ENCODE measurements at regions not wholly inside any gene's neighbourhood (a gene's known extent, or its start where the extent isn't known, plus 50 kb on each side); places are given as distances from the start of the nearest gene placed in this dataset.

- DNase-seq (ENCODE audit: extremely low spot score, insufficient read length, low read depth) (no peak), FAIRE-seq (no peak)
Observed at GRCh38 chr12:116426391-116427136, 132.6 kb upstream of the MAP1LC3B2 start.

GRCh38 chr12:116427200-116427930 lies 131.8 kb upstream of the MAP1LC3B2 start:
- FAIRE-seq = no peak

GRCh38 chr12:116429826-116430360 lies 129.3 kb upstream of the MAP1LC3B2 start:
- FAIRE-seq (no peak), DNase-seq (ENCODE audit: extremely low spot score, insufficient read length, low read depth) (no peak)

More at GRCh38 chr12:116427200-116427930, 131.8 kb upstream of the MAP1LC3B2 start:
- no peak for DNase-seq (ENCODE audit: extremely low spot score, insufficient read length, low read depth)

GRCh38 chr12:116430911-116431565 lies 128.1 kb upstream of the MAP1LC3B2 start:
- no peak for FAIRE-seq

GRCh38 chr12:116431677-116432300 lies 127.4 kb upstream of the MAP1LC3B2 start:
- DNase-seq (ENCODE audit: extremely low spot score, insufficient read length, low read depth) (no peak), FAIRE-seq (no peak)

More at GRCh38 chr12:116430911-116431565, 128.1 kb upstream of the MAP1LC3B2 start:
- DNase-seq (ENCODE audit: extremely low spot score, insufficient read length, low read depth) = no peak

- FAIRE-seq (no peak), DNase-seq (ENCODE audit: extremely low spot score, insufficient read length, low read depth) (no peak)
Observed at GRCh38 chr12:116432314-116432750, 126.8 kb upstream of the MAP1LC3B2 start.

GRCh38 chr12:116433249-116433648 lies 125.9 kb upstream of the MAP1LC3B2 start:
- no peak for FAIRE-seq
- no peak for DNase-seq (ENCODE audit: extremely low spot score, insufficient read length, low read depth)

GRCh38 chr12:116434155-116435011 lies 124.8 kb upstream of the MAP1LC3B2 start:
- FAIRE-seq = no peak
- no peak for DNase-seq (ENCODE audit: extremely low spot score, insufficient read length, low read depth)

GRCh38 chr12:116435984-116436383 lies 123.2 kb upstream of the MAP1LC3B2 start:
- no peak for FAIRE-seq

GRCh38 chr12:116436561-116437249 lies 122.5 kb upstream of the MAP1LC3B2 start:
- FAIRE-seq = no peak

More at GRCh38 chr12:116435984-116436383, 123.2 kb upstream of the MAP1LC3B2 start:
- no peak for DNase-seq (ENCODE audit: extremely low spot score, insufficient read length, low read depth)

GRCh38 chr12:116441292-116441691 lies 117.9 kb upstream of the MAP1LC3B2 start:
- FAIRE-seq = no peak

More at GRCh38 chr12:116436561-116437249, 122.5 kb upstream of the MAP1LC3B2 start:
- DNase-seq (ENCODE audit: extremely low spot score, insufficient read length, low read depth) = no peak

GRCh38 chr12:116442304-116442703 lies 116.9 kb upstream of the MAP1LC3B2 start:
- DNase-seq (ENCODE audit: extremely low spot score, insufficient read length, low read depth) = no peak
- FAIRE-seq = no peak

More at GRCh38 chr12:116441292-116441691, 117.9 kb upstream of the MAP1LC3B2 start:
- no peak for DNase-seq (ENCODE audit: extremely low spot score, insufficient read length, low read depth)

GRCh38 chr12:116442946-116443345 lies 116.2 kb upstream of the MAP1LC3B2 start:
- no peak for FAIRE-seq
- DNase-seq (ENCODE audit: extremely low spot score, insufficient read length, low read depth) = no peak

- FAIRE-seq = no peak
Observed at GRCh38 chr12:116443821-116444589, 115.2 kb upstream of the MAP1LC3B2 start.

GRCh38 chr12:116444590-116444943 lies 114.6 kb upstream of the MAP1LC3B2 start:
- FAIRE-seq = no peak
- no peak for DNase-seq (ENCODE audit: extremely low spot score, insufficient read length, low read depth)

More at GRCh38 chr12:116443821-116444589, 115.2 kb upstream of the MAP1LC3B2 start:
- no peak for DNase-seq (ENCODE audit: extremely low spot score, insufficient read length, low read depth)

GRCh38 chr12:116448165-116448739 lies 110.9 kb upstream of the MAP1LC3B2 start:
- FAIRE-seq = no peak

GRCh38 chr12:116450406-116450910 lies 108.7 kb upstream of the MAP1LC3B2 start:
- FAIRE-seq = no peak

More at GRCh38 chr12:116448165-116448739, 110.9 kb upstream of the MAP1LC3B2 start:
- DNase-seq (ENCODE audit: extremely low spot score, insufficient read length, low read depth) = no peak

More at GRCh38 chr12:116450406-116450910, 108.7 kb upstream of the MAP1LC3B2 start:
- no peak for DNase-seq (ENCODE audit: extremely low spot score, insufficient read length, low read depth)
